ENCODE measurements at regions not wholly inside any gene's neighbourhood (a gene's known extent, or its start where the extent isn't known, plus 50 kb on each side); places are given as distances from the start of the nearest gene placed in this dataset.
A peak's percentile ranks its signal among the peaks of the same experiment; 100 is the strongest.

GRCh38 chr15:47340571-47340920 is 376.8 kb upstream of the SEMA6D start:
- Histone ChIP-seq H3K4me3 (ENCODE audit: insufficient read depth, low read depth, low read length) (no peak overlapping the region), H4K5ac (ENCODE audit: low read depth, low read length) (no peak overlapping the region), H3K9me1 (ENCODE audit: insufficient read depth, low read length) (no peaks in the 10 kb centered on the region; the same call in 1 of the 2 replicates), H3K27ac (ENCODE audit: insufficient read depth, low read length) (no peak overlapping the region), H3K27me3 (ENCODE audit: control insufficient read depth, insufficient read depth, low read length) (no peaks in the 10 kb centered on the region), H2AK5ac (ENCODE audit: low read depth, low read length) (no peak overlapping the region), H3K4ac (ENCODE audit: low read depth, low read length) (no peak overlapping the region), H3K18ac (ENCODE audit: low read depth, low read length) (no peak overlapping the region), H3K79me1 (ENCODE audit: low read depth in 1 of 2, low read length in 2 of 2) (no peaks in the 10 kb centered on the region), H2BK15ac (ENCODE audit: low read depth, low read length) (no peak overlapping the region), H3K56ac (ENCODE audit: extremely low read depth, insufficient read depth, low read length) (no peak overlapping the region), H3K4me2 (ENCODE audit: low read depth, low read length) (no peak overlapping the region), H2BK5ac (ENCODE audit: low read depth, low read length, poor library complexity, severe bottlenecking) (no peak overlapping the region), H3K9me3 (ENCODE audit: control insufficient read depth, insufficient read depth, low read length) (no peaks in the 10 kb centered on the region), H4K20me1 (ENCODE audit: insufficient read depth, low read length) (no peaks in the 10 kb centered on the region), H2AK9ac (replicated peaks; ENCODE audit: low read depth, low read length, poor library complexity) (no peak overlapping the region), H3K9ac (ENCODE audit: low read depth, low read length) (no peak overlapping the region), H3K14ac (replicated peaks; ENCODE audit: low read depth, low read length) (no peak overlapping the region), H3K23ac (ENCODE audit: low read depth, low read length) (no peak overlapping the region), H2AFZ (replicated peaks; ENCODE audit: low read length, poor library complexity) (no peak overlapping the region), H2BK20ac (ENCODE audit: low read depth, low read length) (no peak overlapping the region), H4K91ac (ENCODE audit: insufficient read depth, low read depth, low read length) (no peak overlapping the region), H2BK120ac (ENCODE audit: low read depth, low read length) (no peak overlapping the region), H4K8ac (ENCODE audit: low read depth in 2 of 2, low read length in 2 of 2) (no peak overlapping the region), H3K36me3 (ENCODE audit: control insufficient read depth, insufficient read depth, low read length) (no peaks in the 10 kb centered on the region), H3K4me1 (ENCODE audit: control insufficient read depth, insufficient read depth, low read length) (peaks cover 2% of the 10 kb centered on the region)
- WGBS, 2 experiments (ENCODE audit: extremely low coverage in 2 of 2, insufficient read length in 1 of 2): no CpG with 5 or more reads among the region's 2 CpGs
- POLR2A ChIA-PET (ENCODE audit: unreplicated experiment): no interaction called here
- in situ Hi-C loops (cut with MboI; ENCODE audit: low sequenced_read_pairs): no loop called here
- dilution Hi-C loops (cut with HindIII; ENCODE audit: low sequenced_read_pairs, unreplicated experiment): no loop called here
- peak; percentile 32 for ATAC-seq (ENCODE audit: low read depth)
- peak; percentile 19 for DNase-seq
- TF ChIP-seq MXI1 (IDR thresholded peaks at IDR 0.05; ENCODE audit: borderline replicate concordance, low read depth, low read length) (no peak), RFX5 (IDR thresholded peaks at IDR 0.05; ENCODE audit: low read depth, low read length) (no peak), NFE2L2 (IDR thresholded peaks at IDR 0.05; ENCODE audit: low read depth, low read length) (no peak), RCOR1 (IDR thresholded peaks at IDR 0.05; ENCODE audit: insufficient replicate concordance, low read length) (no peak), CTCF (conservative IDR thresholded peaks at IDR 0.05; ENCODE audit: low read depth, low read length) (no peak), RAD21 (IDR thresholded peaks at IDR 0.05; ENCODE audit: low read length) (no peak), ELK1 (IDR thresholded peaks at IDR 0.05; ENCODE audit: borderline replicate concordance, low read depth, low read length) (no peak), SMC3 (IDR thresholded peaks at IDR 0.05; ENCODE audit: low read depth, low read length) (no peak), BHLHE40 (IDR thresholded peaks at IDR 0.05; ENCODE audit: low read depth, low read length) (no peak)
- intact Hi-C loops (cut with micrococcal nuclease): no loop called here
- no TSS peak for BruUV-seq (replicated peaks)
- CTCF ChIA-PET: no interaction called here

All from IMR-90 (cell line).